ENCODE measurements at regions not wholly inside any gene's neighbourhood (a gene's known extent, or its start where the extent isn't known, plus 50 kb on each side); places are given as distances from the start of the nearest gene placed in this dataset.
A peak's percentile ranks its signal among the peaks of the same experiment; 100 is the strongest.

- peaks cover 44% of the 10 kb centered on the region for H3K9me3 Mint-ChIP-seq
- no peak overlapping the region for H3K4me3 Mint-ChIP-seq
- no peaks in the 10 kb centered on the region for H3K27me3 Mint-ChIP-seq (ENCODE audit: low read depth)
These were observed 1583.9 kb downstream of the MRPL39 start for GRCh38 chr21:24023402-24023801.

DNA sequence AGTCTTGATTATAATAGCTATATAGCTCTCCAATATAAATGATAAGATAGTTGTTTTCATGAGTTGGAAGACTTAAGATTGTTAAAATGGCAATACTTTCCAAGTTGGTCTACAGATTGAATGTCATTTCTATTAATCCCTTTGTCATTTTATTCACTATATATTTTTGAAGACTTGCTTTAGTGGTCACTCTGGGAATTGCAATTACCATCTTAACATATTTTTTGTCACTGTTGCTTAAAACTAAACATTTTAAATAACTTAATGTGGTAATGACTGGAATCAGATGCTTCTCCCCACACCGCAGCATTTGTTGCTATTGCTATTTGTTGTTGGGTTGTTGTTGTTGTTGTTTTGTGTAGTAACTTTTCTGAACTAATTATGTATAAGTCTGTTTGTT is 1592.9 kb downstream of the MRPL39 start:
- no peak overlapping the region for H3K4me3 Mint-ChIP-seq
- TF ChIP-seq CTCF (IDR thresholded peaks at IDR 0.05; ENCODE audit: unreplicated experiment): peak; percentile 64
- H3K36me3 Mint-ChIP-seq: no peaks in the 10 kb centered on the region
- no peaks in the 10 kb centered on the region for H3K4me1 Mint-ChIP-seq
- H3K27ac Mint-ChIP-seq: no peak overlapping the region
- no peaks in the 10 kb centered on the region for H3K27me3 Mint-ChIP-seq (ENCODE audit: low read depth)
- peaks cover 61% of the 10 kb centered on the region for H3K9me3 Mint-ChIP-seq
- DNase-seq (ENCODE audit: low spot score in 2 of 2, unreplicated experiment in 2 of 2): no peak

More at GRCh38 chr21:24023402-24023801, 1583.9 kb downstream of the MRPL39 start:
- Mint-ChIP-seq H3K4me1 (no peaks in the 10 kb centered on the region), H3K27ac (no peak overlapping the region), H3K36me3 (no peaks in the 10 kb centered on the region)
- no peak for TF ChIP-seq CTCF (IDR thresholded peaks at IDR 0.05; ENCODE audit: unreplicated experiment)
- no peak for DNase-seq (ENCODE audit: low spot score in 2 of 2, unreplicated experiment in 2 of 2)

- no peak overlapping the region for H3K4me3 Mint-ChIP-seq
- TF ChIP-seq CTCF (IDR thresholded peaks at IDR 0.05; ENCODE audit: unreplicated experiment): no peak
- no peak for DNase-seq (ENCODE audit: low spot score in 2 of 2, unreplicated experiment in 2 of 2)
- no peak overlapping the region for H3K27ac Mint-ChIP-seq
- no peaks in the 10 kb centered on the region for H3K36me3 Mint-ChIP-seq
- H3K27me3 Mint-ChIP-seq (ENCODE audit: low read depth): no peaks in the 10 kb centered on the region
- no peaks in the 10 kb centered on the region for H3K4me1 Mint-ChIP-seq
- peaks cover 46% of the 10 kb centered on the region for H3K9me3 Mint-ChIP-seq
These were observed 1596.2 kb downstream of the MRPL39 start for GRCh38 chr21:24011087-24011486.

DNA sequence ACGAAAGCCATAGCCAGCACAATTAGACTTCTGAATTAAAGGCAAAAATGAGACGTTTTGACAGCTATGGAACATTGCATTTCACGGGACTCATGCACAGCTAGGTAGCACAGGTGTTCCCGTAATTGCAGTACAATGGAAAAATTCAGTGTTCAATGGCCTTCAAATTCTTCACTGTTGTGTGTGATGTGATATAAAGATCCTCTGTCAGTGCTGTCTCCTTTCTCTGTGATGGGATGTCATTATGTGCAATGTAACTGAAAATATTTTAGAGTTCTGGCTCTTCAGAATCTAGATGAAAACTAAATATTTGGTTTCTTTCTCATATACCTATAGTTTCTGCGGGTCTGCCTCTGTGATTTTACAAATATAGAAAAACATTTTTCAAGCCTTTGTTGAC is 1599.7 kb downstream of the MRPL39 start:
- no peaks in the 10 kb centered on the region for H3K4me1 Mint-ChIP-seq
- H3K27me3 Mint-ChIP-seq (ENCODE audit: low read depth): no peaks in the 10 kb centered on the region
- DNase-seq (ENCODE audit: low spot score in 2 of 2, unreplicated experiment in 2 of 2): no peak
- peaks cover 47% of the 10 kb centered on the region for H3K9me3 Mint-ChIP-seq
- H3K36me3 Mint-ChIP-seq: no peaks in the 10 kb centered on the region
- no peak overlapping the region for H3K27ac Mint-ChIP-seq
- no peak overlapping the region for H3K4me3 Mint-ChIP-seq
- no peak for TF ChIP-seq CTCF (IDR thresholded peaks at IDR 0.05; ENCODE audit: unreplicated experiment)

DNA sequence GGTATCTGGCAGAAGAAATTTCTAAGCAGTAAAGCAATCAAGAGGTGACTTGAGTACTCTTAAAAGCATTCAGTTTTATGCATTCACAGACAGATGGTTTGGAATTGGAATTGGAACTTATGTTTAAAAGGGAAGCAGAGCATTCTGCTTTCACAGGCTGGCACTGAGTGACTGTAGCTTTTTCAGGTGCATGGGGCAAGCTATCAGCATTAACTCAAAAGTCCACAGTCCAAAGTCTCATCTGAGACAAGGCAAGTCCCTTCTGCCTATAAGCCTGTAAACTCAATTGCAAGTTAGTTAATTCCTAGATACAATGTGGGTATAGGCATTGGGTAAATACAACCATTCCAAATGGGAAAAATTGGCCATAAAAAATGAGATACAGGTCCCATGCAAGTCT is 1620.3 kb downstream of the MRPL39 start:
- H3K4me1 Mint-ChIP-seq: no peaks in the 10 kb centered on the region
- H3K27ac Mint-ChIP-seq: no peak overlapping the region
- no peaks in the 10 kb centered on the region for H3K27me3 Mint-ChIP-seq (ENCODE audit: low read depth)
- H3K9me3 Mint-ChIP-seq: peaks cover 56% of the 10 kb centered on the region
- no peak overlapping the region for H3K4me3 Mint-ChIP-seq
- no peak for DNase-seq (ENCODE audit: low spot score in 2 of 2, unreplicated experiment in 2 of 2)
- TF ChIP-seq CTCF (IDR thresholded peaks at IDR 0.05; ENCODE audit: unreplicated experiment): no peak
- no peaks in the 10 kb centered on the region for H3K36me3 Mint-ChIP-seq

DNA sequence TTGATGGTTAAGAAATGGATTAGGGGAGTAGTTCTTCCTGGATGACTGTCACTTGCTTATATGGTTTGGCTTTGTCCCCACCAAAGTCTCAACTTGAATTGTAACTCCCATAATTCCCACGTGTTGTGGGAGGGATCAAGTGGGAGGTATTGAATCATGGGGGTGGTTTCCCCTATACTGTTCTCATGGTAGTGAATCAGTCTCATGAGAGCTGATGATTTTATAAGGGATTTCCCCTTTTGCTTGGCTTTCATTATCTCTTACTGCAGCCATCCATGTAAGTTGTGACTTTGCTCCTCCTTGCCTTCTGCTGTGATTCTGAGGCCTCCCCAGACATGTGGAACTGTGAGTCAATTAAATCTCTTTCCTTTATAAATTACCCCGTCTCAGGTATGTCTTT is 1621.1 kb downstream of the MRPL39 start:
- H3K9me3 Mint-ChIP-seq: peaks cover 56% of the 10 kb centered on the region

More for the DNA sequence above, 1621.1 kb downstream of the MRPL39 start:
- Mint-ChIP-seq H3K27me3 (ENCODE audit: low read depth) (no peaks in the 10 kb centered on the region), H3K36me3 (no peaks in the 10 kb centered on the region), H3K4me1 (no peaks in the 10 kb centered on the region), H3K27ac (no peak overlapping the region), H3K4me3 (no peak overlapping the region)
- DNase-seq (ENCODE audit: low spot score in 2 of 2, unreplicated experiment in 2 of 2): no peak
- TF ChIP-seq CTCF (IDR thresholded peaks at IDR 0.05; ENCODE audit: unreplicated experiment): no peak

All from mesothelial cell of epicardium (in vitro differentiated cells).